Left lobe of liver (tissue), 2 donors: ENCODE measurements at regions not wholly inside any gene's neighbourhood (a gene's known extent, or its start where the extent isn't known, plus 50 kb on each side); places are given as distances from the start of the nearest gene placed in this dataset.

Source experiments
- ATAC-seq: fragments of 200-7000 bp; cut with Tn5 transposase; one replicate; pipeline ENCODE4 v1.9.1; 2020; ENCODE audit warnings: mild to moderate bottlenecking, moderate library complexity
- DNase-seq: peaks from one replicate; pipeline ENCODE4 v3.0.0-alpha.2; 2020; ENCODE audit warnings: low spot score
- donor health status: DM: no; HTN: no; CAD: no; lungs with moderate emphysema.
- donor health status: DM: no; HTN: yes; CAD: no.

GRCh38 chr5:110338341-110339083 lies 388.0 kb downstream of the TMEM232 start:
- no peak for ATAC-seq
- DNase-seq, result no peak

GRCh38 chr5:110339399-110339798 lies 387.1 kb downstream of the TMEM232 start:
- no peak for ATAC-seq

DNA sequence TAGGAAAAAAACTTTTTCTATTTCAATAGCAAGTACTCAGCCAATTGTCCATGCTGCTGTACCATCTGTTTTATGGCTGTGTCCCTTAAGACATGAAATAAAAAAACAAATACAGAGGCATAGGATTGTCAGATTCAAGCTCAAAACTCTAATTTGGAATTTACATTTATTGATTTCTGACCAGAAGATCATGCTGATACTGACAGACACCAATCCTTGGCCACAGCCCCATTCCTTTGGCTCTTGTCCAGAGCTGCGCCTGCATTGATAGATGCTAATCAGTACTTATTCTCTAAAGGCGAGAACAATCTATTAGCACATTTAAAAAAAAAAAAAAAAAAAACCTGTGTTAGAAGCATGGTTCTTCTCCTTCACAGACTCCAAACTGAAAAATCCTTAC lies 384.6 kb downstream of the TMEM232 start:
- no peak for ATAC-seq
- DNase-seq, result no peak

More at GRCh38 chr5:110339399-110339798, 387.1 kb downstream of the TMEM232 start:
- DNase-seq, result no peak

GRCh38 chr5:110342683-110343082 lies 383.8 kb downstream of the TMEM232 start:
- ATAC-seq (no peak), DNase-seq (no peak)

DNA sequence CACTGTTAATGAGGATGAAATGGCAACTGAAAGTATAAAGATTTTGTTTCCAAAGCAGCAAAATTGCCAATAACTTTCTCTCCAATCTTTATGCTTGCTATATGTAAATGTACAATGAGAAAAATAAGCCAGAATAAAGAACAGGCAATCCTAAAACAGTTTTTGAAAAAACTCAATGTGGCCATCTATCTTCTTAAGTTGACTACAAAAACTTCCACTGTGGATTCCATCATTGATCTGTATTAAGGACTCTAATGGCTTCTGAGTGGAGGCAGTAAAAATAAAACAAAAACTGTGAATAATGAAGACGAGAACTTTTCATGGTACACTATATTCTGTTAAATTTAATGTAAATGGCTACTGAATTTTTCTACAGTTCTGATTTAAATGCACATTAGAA lies 382.9 kb downstream of the TMEM232 start:
- DNase-seq (no peak), ATAC-seq (no peak)

DNA sequence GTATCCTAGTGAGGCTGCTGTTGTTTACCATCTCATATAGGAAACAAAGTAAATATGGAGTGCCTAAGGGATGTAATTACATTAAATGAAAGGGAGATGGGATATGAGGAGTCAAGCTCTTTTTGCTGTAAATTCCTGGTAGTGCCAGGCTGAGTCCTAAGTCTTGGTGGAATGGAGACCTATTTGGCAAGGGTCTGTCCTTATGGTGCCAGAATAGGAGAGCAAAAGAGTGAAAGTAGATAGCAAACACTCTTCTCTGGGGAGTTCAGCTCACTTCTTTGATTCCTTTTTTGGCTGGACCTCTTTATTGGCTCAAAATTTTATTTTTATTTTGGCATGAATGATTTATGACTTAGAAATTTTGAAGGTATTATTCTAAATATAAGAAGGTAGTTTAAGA lies 380.8 kb downstream of the TMEM232 start:
- ATAC-seq, result peak; percentile 88
- no peak for DNase-seq

DNA sequence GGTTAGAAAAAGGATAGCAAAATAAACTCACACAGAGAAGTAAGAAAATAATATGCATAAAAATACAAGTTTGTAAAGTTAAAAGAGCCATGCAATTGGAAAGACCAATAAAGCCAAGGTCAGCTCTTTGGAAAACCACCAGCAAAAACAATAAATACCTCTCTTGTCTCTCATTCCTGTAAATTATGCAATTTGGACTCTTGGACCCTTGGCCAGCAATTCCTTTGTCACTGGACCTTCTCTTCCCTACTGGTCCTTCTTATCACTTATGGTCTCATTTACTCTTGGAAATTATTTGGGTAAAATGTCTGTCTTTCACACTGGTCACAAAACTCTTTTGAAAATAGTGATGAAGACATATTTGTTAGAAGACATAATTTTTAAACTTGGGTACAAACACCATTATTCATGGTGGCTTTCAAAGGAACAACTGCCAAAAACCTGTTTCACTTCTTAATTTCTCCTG lies 379.5 kb downstream of the TMEM232 start:
- DNase-seq (peak; percentile 56), ATAC-seq (peak; percentile 76)

GRCh38 chr5:110347781-110348180 lies 378.7 kb downstream of the TMEM232 start:
- DNase-seq, result no peak
- ATAC-seq, result no peak

GRCh38 chr5:110351430-110351829 lies 375.0 kb downstream of the TMEM232 start:
- no peak for DNase-seq
- no peak for ATAC-seq

- ATAC-seq (no peak), DNase-seq (no peak)
Measured at GRCh38 chr5:110354311-110354710, 372.2 kb downstream of the TMEM232 start.

GRCh38 chr5:110354915-110355644 lies 371.4 kb downstream of the TMEM232 start:
- DNase-seq, result no peak
- no peak for ATAC-seq

DNA sequence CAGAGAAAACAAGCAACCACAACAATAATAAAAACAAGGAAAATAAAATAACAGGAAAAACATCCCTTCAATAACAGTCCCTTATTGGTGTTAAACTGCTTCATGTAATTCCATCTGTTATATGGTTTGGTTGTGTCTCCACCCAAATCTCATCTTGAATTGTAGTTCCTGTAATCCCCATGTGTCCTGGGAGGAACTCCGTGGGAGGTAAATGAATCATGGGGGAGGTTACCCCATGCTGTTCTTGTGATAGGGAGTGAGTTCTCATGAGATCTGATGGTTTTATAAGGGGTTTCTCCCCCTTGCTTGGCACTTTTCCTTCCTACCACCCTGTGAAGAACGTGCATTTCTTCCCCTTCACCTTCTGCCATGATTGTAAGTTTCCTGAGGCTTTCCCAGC lies 369.8 kb downstream of the TMEM232 start:
- no peak for DNase-seq
- no peak for ATAC-seq

- ATAC-seq (no peak), DNase-seq (no peak)
Measured at GRCh38 chr5:110359221-110359620, 367.2 kb downstream of the TMEM232 start.

GRCh38 chr5:110361471-110361870 lies 365.0 kb downstream of the TMEM232 start:
- no peak for ATAC-seq
- DNase-seq, result no peak

- ATAC-seq (no peak), DNase-seq (no peak)
Measured at GRCh38 chr5:110362261-110362660, 364.2 kb downstream of the TMEM232 start.

DNA sequence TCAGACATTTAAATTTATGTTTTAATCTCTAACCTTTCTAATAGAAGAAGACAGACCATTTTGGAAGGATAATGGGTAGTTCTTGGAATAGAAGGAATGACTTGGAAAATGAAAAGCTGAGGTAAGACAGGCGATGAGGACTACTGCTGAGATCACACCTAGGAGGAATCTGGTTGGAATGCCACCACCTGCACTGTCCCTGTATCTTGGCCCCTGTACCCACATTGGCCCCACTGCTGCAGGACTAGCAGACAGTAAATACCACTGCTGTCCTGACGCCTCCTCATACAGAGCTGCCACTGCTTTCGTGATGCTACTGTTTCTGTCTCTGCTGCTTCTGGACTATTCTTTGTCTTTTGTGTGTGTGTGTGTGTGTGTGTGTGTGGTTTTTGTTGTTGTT lies 359.8 kb downstream of the TMEM232 start:
- DNase-seq (no peak), ATAC-seq (no peak)
